CD4-positive, alpha-beta T cell treated with Interleukin-4 for 1 hour (primary cell): ENCODE measurements at regions not wholly inside any gene's neighbourhood (a gene's known extent, or its start where the extent isn't known, plus 50 kb on each side); places are given as distances from the start of the nearest gene placed in this dataset.
"Not testable (repeated sequence)": the region's sequence is repeated elsewhere in the genome, so short reads cannot be mapped to it uniquely, and the experiment has no call there.

ENCODE experiments used
- DNase-seq, 2 donors: peaks; one replicate each; pipeline ENCODE4 v3.0.0-alpha.2; 2020 to 2022

GRCh38 chr2:95654897-95655296, 63.1 kb downstream of the TRIM43 start:
- DNase-seq = not testable (repeated sequence)

GRCh38 chr2:95656553-95656952, 64.8 kb downstream of the TRIM43 start:
- DNase-seq = not testable (repeated sequence)

- DNase-seq = not testable (repeated sequence)
Observed at GRCh38 chr2:95657937-95658336, 66.1 kb downstream of the TRIM43 start.

- DNase-seq = not testable (repeated sequence)
Observed at GRCh38 chr2:95660766-95661562, 69.2 kb downstream of the TRIM43 start.

GRCh38 chr2:95663471-95664441, 72.0 kb downstream of the TRIM43 start:
- DNase-seq = not testable (repeated sequence)

- DNase-seq = not testable (repeated sequence)
Observed at GRCh38 chr2:95666636-95667035, 74.8 kb downstream of the TRIM43 start.

GRCh38 chr2:95667480-95667879, 75.7 kb downstream of the TRIM43 start:
- no peak for DNase-seq

- not testable (repeated sequence) for DNase-seq
Observed at GRCh38 chr2:95668934-95669333, 77.1 kb downstream of the TRIM43 start.

GRCh38 chr2:95669441-95669991, 77.7 kb downstream of the TRIM43 start:
- DNase-seq = no peak

- no peak for DNase-seq
Observed at GRCh38 chr2:95670167-95670566, 78.4 kb downstream of the TRIM43 start.

GRCh38 chr2:95670686-95671085, 78.9 kb downstream of the TRIM43 start:
- DNase-seq = no peak

GRCh38 chr2:95671171-95671570, 79.4 kb downstream of the TRIM43 start:
- DNase-seq = not testable (repeated sequence)

GRCh38 chr2:95671992-95672391, 80.2 kb downstream of the TRIM43 start:
- DNase-seq = not testable (repeated sequence)

- DNase-seq = not testable (repeated sequence)
Observed at GRCh38 chr2:95672500-95672899, 80.7 kb downstream of the TRIM43 start.

GRCh38 chr2:95674186-95674585, 82.4 kb downstream of the TRIM43 start:
- no peak for DNase-seq

GRCh38 chr2:95676573-95676972, 84.8 kb downstream of the TRIM43 start:
- DNase-seq = not testable (repeated sequence)

GRCh38 chr2:95677346-95677745, 85.5 kb downstream of the TRIM43 start:
- DNase-seq = no peak

- DNase-seq = not testable (repeated sequence)
Observed at GRCh38 chr2:95677833-95678232, 86.0 kb downstream of the TRIM43 start.

- not testable (repeated sequence) for DNase-seq
Observed at GRCh38 chr2:95681158-95681557, 89.4 kb downstream of the TRIM43 start.

- not testable (repeated sequence) for DNase-seq
Observed at GRCh38 chr2:95681589-95682081, 89.8 kb downstream of the TRIM43 start.

GRCh38 chr2:95682889-95683517, 91.2 kb downstream of the TRIM43 start:
- not testable (repeated sequence) for DNase-seq

GRCh38 chr2:95685513-95685912, 93.7 kb downstream of the TRIM43 start:
- DNase-seq = no peak
